HG03159 (cell line): ENCODE measurements at regions not wholly inside any gene's neighbourhood (a gene's known extent, or its start where the extent isn't known, plus 50 kb on each side); places are given as distances from the start of the nearest gene placed in this dataset.
"Not testable (repeated sequence)": the region's sequence is repeated elsewhere in the genome, so short reads cannot be mapped to it uniquely, and the experiment has no call there.

Source experiments
- ATAC-seq: cut with Tn5 transposase; IDR thresholded peaks from one replicate; pipeline ENCODE4 v1.9.1; 2021; ENCODE audit warnings: mild to moderate bottlenecking, moderate library complexity; ENCODE audit not compliant: unreplicated experiment

DNA sequence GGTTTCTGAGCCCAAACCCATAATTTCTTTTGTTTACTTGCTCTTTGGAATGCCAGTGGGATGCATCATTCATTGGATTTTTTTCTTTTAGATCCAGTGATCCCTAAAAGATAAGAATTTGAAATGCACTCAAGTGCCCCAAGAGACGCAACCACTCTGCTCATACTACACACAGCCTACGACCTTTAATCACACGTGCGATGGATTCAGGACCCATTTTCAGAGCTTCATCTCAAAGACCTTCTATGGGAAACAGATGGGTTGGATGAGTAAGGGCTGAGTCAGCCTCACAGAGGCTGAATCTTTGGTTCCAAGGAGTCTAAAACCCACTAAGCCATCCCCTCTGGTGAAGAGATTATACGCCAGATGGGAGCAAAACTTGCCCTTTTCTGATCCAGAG lies 265.5 kb upstream of the EXOC2 start:
- no peak for ATAC-seq

DNA sequence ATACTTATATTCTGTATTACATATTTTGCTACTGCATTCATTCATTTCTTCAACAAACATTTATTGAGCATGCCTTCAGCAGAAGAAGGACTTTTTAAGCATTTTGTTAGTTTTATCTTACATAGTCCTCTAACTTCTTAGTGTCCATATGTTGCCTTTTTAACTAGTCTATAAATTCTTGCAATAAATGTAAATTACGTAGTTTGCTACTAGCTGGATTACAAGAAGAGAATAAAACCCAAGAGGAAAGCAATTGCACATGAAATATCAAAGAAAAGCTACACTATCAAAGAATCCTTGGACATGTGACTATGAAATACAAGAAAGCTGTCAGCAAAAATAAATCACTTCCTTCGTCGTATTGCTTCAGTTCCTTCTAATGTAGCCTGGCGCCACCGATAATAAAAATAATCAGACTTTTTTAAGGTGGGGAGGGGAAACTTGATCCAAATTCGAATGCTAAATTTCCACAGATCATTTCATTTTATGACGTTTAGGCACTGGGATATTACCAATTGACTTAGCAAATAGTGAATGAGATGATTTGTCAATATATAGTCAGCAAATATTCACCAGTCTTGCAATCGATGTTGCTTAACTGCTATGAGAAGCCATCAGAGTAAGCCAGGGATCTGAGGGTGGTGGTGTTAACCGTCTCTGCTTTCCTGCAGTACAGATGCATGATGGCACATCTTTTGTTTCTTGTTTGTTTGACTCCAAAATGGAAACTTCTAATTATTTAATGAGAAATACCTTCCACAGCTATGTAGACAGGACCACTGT lies 258.7 kb upstream of the EXOC2 start:
- no peak for ATAC-seq

GRCh38 chr6:947235-947934 lies 254.4 kb upstream of the EXOC2 start:
- no peak for ATAC-seq

- no peak for ATAC-seq
Observed at GRCh38 chr6:946546-946945, 253.6 kb upstream of the EXOC2 start.

- no peak for ATAC-seq
Observed at GRCh38 chr6:939526-940252, 246.8 kb upstream of the EXOC2 start.

DNA sequence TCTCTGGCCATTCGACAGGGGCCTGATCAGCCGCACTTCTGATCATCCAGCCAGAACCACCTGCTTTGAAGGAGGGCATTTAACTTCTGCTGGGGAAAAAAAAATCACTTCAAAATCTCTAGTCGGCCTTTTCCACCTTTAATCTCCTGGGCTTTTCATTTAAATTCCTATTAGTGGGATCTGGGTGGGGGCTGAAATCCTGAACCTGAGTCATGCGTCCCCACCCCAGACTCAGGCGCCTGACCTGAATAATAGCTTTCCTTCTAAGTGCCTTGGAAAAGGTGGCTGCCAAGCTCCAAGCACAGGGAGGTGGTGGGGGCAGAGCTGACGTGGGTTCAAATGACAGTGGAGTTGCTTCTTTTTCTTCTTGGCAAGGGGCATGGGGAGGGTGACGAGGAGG lies 246.0 kb upstream of the EXOC2 start:
- no peak for ATAC-seq

DNA sequence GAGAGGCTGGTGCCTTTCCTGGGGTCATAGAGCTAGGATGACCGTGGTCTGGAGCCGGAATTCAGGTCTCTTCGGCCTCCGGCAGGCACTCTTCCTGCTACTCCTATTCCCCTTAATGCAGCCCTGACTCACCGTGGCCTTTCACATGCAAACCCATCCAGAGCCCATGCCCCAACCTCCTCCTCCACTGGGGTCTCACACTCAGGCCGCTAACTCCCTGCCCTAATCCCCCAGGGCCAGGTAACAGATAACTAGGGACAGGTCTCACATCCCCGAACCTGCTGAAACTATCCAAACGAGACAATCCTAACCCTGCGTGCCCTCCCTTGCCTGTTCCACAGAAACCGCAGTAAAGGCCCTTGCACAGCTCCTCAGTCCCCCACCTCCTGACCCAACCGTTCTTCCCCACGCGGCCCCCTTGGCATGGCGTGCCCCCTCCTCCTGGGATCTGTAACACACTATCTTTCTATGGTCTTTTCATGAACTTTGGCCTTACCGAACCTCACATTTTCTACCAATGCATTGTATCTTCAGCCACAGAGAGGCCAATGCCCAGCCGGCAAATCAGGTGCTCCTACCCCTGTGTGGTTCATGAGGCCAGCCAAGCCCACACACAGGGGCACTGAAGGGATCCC lies 245.4 kb upstream of the EXOC2 start:
- ATAC-seq = no peak

GRCh38 chr6:935582-935981 lies 242.6 kb upstream of the EXOC2 start:
- no peak for ATAC-seq

GRCh38 chr6:934686-935085 lies 241.7 kb upstream of the EXOC2 start:
- no peak for ATAC-seq

- not testable (repeated sequence) for ATAC-seq
Observed at GRCh38 chr6:931919-932318, 239.0 kb upstream of the EXOC2 start.

- no peak for ATAC-seq
Observed at GRCh38 chr6:927157-927556, 234.2 kb upstream of the EXOC2 start.

DNA sequence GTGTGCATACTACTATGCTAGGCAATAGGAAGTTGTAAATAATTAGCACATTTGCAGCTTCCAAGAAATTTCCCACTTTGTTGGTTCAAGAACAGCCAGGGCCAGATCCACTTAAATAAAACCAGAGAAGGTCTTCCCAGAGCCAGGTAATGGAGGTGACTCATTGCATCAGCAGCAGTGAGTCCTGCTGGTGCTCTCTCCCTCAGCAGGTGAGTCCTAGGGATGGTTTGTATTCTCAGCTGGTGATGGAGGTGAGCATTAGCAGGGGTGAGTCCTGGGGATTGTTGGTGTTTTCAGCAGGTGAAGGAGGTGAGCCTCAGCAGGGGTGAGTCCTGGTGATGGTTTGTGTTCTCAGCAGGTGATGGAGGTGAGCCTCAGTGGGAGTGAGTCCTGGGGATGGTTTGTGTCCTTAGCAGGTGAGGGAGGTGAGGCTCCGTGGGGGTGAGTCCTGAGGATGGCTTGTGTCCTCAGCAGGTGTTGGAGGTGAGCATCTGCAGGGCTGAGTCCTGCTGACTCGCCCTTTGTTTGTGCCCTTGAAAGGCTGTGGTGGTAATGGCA lies 232.8 kb upstream of the EXOC2 start:
- ATAC-seq = no peak

GRCh38 chr6:924661-925060 lies 231.7 kb upstream of the EXOC2 start:
- ATAC-seq = no peak

GRCh38 chr6:921400-921799 lies 228.5 kb upstream of the EXOC2 start:
- no peak for ATAC-seq

GRCh38 chr6:920512-920911 lies 227.6 kb upstream of the EXOC2 start:
- no peak for ATAC-seq

DNA sequence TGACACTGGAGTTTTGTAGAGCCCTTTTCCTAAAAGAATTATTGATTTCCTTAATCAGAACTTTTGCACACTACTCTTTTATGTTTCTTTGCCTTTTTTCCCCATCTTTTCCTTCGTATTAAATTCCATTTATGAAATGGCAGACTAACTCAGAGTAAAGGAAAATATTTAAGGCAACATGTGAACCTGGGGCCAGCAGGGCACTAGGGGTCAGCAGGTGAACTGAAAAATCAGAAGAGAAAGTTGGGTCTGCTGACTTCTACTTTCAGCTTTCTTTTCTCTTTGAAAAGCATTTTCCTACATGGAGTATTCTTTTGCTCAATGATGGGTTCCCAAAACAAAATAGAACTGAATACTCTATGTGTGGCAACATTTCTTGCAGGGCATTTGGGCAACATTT lies 226.6 kb upstream of the EXOC2 start:
- ATAC-seq = no peak

- no peak for ATAC-seq
Observed at GRCh38 chr6:917939-918338, 225.0 kb upstream of the EXOC2 start.

DNA sequence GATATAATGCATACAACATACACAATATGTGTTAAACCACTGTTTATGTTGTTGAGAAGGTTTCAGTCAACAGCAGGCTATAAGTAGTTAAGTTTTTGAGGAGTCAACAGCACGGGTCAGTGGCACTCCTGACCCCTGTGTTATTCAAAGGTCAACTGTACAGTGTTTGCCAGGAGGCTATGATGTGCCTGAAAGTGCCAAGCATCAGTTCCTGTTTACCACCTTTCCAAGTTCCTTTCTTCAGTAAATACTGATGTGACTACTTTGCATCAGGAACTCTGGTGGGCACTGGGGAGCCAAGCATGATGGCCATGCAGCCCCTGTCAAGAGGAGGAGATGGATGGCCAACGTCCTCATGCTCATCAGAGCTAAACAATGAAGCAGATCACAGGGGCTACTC lies 224.4 kb upstream of the EXOC2 start:
- ATAC-seq = no peak

DNA sequence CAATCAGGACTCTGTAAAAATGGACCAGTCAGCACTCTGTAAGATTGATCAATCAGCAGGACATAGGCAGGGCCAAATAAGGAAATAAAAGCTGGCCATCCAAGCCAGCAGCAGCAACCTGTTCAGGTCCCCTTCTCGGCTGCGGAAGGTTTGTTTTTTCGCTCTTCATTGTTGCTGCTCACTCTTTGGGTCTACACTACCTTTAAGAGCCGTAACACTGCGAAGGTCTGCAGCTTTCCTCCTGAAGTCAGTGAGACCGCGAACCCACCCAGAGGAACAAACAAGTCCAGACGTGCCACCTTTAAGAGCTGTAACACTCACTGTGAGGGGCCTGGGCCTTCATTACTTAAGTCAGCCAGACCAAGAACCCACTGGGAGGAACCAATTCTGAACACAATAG lies 223.2 kb upstream of the EXOC2 start:
- no peak for ATAC-seq

GRCh38 chr6:912871-913835 lies 220.2 kb upstream of the EXOC2 start:
- no peak for ATAC-seq
